Right lobe of liver (tissue), 4 donors: ENCODE measurements at regions not wholly inside any gene's neighbourhood (a gene's known extent, or its start where the extent isn't known, plus 50 kb on each side); places are given as distances from the start of the nearest gene placed in this dataset.

Experiments
- CTCF ChIP-seq, 4 donors: fragments of 200-600 bp in 3 of 4; fragments of 450-650 bp in 1 of 4; IDR thresholded peaks; one replicate each; pipeline versions ENCODE4 v1.5.1 to v1.8.0; 2016 to 2022; ENCODE audit warnings: antibody characterized with exemption in 4 of 4, mild to moderate bottlenecking in 2 of 4
- POLR2A ChIP-seq: fragments of 450-650 bp; IDR thresholded peaks from one replicate; pipeline ENCODE4 v1.6.1; 2017; ENCODE audit warnings: antibody characterized with exemption, mild to moderate bottlenecking
- donor health status: DM: no; HTN: no; CAD: no.
- donor health status: DM: no; HTN: no; CAD: no.
- donor health status: DM: no; HTN: yes; CAD: no.

GRCh38 chr15:87522997-87523396 lies 733.5 kb downstream of the NTRK3 start:
- TF ChIP-seq CTCF (IDR thresholded peaks at IDR 0.05) (no peak), POLR2A (no peak)
